HG02884 (cell line): ENCODE measurements at regions not wholly inside any gene's neighbourhood (a gene's known extent, or its start where the extent isn't known, plus 50 kb on each side); places are given as distances from the start of the nearest gene placed in this dataset.
"Not testable (repeated sequence)": the region's sequence is repeated elsewhere in the genome, so short reads cannot be mapped to it uniquely, and the experiment has no call there.

Experiments used
- ATAC-seq: cut with Tn5 transposase; IDR thresholded peaks from one replicate; pipeline ENCODE4 v1.9.1; 2021; ENCODE audit warnings: mild to moderate bottlenecking, moderate library complexity; ENCODE audit not compliant: unreplicated experiment

DNA sequence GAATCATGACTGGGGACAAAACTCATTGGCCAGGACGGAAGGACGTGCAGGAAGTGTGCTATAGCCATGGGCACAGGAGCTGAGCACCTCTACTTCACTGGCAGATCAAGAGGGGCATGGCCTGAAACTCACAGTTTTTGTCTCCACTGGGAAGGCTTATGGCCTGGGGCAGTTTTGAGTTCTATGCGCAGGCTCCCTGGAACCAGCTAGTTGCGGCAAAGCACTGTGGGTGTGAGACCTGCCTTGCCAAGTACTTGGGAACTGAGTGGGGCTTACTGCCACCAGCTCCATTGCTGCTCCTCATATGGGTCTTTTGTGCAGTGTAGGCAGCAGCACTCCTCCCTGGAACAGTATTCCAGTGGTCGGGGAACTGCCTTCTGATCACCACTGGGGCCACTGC, 282.6 kb upstream of the EYS start:
- no peak for ATAC-seq

DNA sequence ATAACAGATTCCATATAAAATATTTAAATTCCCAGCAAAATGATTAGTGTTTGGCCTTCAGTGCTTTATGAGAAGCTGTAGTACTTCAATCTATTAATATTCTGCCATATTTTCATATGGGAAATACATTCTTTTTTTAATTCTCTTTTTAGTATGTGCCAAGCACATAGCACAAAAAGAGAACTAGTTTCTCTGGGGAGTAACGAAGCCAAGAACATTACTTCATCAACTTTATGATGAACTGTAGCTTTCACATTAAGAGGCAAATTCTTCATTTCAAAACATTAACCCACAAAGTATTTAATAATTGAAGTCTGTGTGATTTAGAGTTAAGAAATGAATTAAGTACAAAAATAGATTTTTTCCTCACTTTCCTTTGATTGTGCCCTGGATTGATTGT, 281.0 kb upstream of the EYS start:
- no peak for ATAC-seq

DNA sequence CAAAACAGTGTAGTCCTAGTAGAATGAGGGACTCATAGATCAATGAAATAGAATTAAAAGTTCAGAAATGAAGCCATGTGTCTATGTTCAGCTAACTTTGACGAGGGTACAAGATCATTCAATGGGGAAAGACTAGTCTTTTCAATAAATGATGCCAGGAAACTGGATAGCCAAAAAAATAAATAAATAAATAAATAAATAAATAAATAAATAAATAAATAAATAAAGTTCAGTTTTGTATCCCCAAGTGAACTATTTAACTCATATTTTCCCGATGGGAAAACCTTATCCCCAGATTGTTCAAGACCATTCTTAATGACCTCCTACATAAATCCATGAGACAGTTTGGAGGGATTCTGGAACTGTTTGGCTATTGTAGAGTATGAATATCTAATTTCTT, 277.1 kb upstream of the EYS start:
- ATAC-seq, result no peak

DNA sequence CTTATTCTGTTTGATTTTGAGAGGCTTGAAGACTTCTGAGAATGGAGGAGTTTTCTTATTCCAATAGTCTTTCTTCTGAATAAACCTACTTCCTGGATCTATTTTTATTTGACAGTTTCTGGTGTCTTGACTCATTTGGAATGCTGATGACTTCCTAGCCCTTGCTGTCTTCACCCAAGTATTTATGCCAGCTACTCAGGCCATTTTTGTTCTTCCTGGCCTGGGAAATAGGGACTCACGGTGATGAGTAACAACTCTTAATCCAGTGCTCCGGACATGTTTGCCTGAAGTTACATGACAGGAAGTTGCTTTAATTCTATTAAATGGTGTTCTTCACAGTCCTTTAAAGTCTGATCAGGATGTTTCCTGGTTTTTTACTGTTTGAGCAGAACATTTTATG, 272.1 kb upstream of the EYS start:
- no peak for ATAC-seq

DNA sequence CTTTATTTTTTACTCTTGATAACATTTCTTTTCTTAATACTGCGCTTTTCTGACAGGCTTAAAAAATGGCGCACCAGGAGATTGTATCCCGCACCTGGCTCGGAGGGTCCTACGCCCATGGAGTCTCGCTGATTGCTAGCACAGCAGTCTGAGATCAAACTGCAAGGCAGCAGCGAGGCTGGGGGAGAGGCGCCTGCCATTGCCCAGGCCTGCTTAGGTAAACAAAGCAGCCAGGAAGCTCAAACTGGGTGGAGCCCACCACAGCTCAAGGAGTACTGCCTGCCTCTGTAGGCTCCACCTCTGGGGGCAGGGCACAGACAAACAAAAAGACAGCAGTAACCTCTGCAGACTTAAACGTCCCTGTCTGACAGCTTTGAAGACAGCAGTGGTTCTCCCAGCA, 264.2 kb upstream of the EYS start:
- not testable (repeated sequence) for ATAC-seq

DNA sequence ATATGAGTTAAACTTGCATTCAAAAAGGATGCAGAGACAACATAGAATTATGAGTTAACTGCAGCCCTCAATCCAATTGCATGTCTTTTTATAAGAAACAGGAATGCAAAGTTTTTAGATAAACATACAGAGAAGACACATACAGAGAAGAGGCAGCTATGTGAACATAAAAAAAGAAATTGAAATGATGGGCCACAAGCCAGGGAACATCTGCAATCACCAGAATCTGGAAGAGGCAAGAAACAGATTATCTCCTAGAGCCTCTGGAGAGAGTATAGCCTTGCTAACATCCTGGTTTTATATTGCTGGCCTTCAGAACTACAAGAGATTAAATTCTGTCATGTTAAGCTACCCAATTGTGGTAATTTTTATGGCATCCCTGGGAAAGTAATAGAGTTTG, 257.2 kb upstream of the EYS start:
- ATAC-seq, result no peak

DNA sequence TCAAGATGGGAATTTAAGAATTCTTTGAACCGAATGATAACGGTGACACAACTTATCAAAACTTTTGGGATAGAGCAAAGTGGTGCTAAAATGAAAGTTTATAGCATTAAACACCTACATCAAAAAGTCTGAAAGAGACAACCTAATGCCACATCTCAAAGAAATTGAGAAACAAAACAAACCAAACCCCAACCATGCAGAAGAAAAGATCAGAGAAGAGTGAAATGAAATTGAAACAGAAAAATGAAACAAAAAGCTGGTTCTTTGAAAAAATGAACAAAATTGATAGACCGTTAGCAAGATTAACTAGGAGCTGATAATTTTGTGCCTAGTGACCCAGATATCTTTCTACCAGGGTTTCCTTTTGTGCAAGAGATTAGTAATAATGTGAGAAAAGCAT, 248.0 kb upstream of the EYS start:
- ATAC-seq, result no peak

DNA sequence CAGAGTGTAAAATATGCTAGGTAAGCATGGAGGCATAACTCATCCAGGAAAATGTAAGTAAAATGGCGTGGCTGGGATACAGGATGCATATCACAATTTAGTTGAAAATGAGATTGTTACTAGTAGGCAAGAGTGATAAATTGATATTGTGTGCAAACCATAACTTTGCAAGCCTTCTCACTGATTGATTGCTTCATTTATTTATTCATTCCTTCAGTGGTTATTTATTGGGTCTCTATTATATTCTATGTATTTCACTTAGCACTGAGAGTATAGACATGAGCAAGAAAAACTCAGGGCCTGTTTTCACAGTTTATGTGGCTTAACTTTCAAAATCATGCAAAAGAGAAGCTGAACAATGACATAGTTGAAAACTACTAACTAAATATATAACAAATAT, 241.0 kb upstream of the EYS start:
- no peak for ATAC-seq

DNA sequence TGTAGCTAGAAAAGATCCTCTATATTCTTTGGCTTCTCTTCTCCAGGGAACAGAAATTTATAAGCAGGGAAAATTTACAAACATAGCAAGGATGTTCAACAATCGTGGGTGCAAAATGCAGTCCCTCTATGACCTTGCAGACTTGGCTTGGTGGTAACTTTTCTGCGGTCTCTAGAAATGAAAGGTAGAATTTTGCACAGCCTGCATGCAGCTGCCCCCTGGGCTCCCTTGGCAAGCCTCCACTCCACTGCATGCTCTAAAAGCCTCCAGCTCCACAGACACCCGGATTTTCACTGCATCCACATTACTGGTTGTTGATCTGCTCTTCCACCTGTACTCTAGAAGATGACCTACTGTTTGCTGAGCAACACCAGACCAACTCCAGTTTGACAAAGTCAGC, 236.5 kb upstream of the EYS start:
- ATAC-seq, result no peak

DNA sequence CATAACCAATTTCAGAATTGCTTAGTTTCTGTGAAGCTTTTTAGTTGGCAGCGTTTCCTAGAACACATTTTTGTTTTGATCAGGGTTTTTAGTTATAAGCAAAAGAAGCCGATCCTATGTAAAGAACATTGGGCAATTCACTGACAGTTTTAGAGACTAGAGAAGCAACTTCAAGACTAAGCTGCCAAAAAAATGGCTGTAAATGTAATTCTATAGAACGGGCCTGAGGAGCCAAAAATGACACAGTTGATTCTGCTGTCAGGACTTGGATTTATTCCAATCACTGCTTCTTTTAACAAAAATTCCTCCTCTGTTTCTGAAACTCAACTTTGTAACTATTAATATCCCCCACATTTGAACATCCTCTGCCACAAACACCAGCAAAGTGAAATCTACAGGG, 236.0 kb upstream of the EYS start:
- ATAC-seq, result no peak

DNA sequence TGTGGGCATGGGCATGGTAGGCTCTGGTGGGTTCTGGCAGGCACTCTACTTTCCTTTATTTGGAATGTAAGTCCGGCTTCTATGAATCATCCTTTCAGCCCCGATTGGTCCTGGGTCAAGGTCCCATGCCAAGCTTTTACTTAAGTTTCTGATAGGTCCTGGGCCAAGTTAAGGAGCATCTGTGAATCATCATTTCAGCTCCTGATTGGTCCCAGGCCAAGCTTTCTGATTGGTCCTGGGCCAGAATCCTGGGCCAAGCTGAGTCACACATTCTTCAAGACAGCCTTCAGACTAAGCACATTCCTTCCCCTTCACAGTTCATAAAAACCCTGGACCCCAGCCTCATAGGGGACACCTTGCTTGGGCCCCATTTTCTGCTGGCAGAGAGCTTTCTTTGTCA, 231.0 kb upstream of the EYS start:
- no peak for ATAC-seq

DNA sequence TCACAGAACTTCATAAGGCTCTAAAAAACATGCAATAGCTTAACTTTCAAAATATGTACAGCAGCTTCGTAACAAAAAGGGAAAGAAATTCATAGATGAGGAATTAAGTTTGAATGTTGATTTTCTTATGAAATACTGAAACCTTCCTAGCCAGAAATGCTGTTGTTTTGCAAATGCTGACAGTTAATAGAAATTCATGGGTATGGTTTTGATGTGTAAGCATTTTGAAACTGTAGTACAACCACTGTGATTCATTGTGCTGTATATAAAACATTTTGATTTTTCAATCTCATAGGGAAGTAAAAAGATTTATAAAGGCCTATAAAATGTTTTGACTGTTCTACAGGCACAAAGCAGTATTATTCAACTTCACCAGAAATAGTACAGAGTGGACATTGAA, 228.4 kb upstream of the EYS start:
- ATAC-seq, result no peak

DNA sequence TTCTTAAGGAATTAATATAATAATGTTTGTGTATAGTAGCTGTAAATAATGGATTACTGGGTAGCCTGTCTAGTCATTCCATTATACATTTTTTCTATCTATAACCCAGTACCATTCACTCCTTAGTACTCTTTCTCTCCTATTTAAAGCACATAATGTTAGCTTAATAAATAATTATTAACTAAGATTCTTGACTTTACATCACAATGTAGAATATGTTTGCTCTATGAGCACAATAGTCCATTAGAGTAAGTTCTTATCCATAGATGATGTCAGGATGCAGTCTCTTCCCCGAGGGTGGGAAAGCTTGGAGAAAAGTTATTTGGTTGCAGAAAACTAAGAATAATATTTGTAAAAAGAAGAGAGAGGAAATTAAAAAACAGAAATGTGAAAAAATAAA, 226.4 kb upstream of the EYS start:
- ATAC-seq, result no peak

DNA sequence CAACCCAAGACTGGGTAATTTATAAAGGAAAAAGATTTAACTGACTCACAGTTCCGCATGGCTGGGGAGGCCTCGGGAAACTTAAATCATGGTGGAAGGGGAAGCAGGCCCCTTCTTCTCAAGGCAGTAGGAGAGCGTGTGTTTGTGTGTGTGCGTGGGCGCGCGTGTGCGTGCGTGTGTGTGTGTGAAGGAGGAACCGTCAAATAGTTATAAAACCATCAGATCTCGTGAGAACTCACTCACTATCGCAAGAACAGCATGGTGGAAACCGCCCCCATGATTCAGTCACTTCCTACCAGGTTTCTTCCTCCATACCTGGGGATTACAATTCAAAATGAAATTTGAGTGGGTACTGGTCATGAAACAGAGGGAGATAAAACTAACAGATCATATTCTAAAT, 220.1 kb upstream of the EYS start:
- ATAC-seq, result no peak

DNA sequence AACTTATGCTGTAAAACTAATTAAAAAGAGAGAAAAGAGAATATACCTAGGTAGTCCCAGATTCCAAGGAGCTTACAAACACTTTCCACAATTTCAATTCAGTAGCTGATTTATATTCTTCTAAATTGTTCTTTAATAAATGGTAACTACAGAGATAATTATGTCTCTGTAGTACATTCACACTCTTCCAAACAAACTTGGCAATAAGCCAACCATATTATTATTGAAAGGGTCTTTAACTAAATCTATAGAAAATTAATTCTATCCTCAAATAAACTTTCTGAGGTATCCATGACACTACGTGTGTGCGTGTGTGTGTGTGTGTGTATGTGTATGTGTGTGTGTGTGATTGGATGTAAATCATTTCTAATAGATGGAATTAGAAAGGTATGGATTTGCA, 217.4 kb upstream of the EYS start:
- no peak for ATAC-seq

DNA sequence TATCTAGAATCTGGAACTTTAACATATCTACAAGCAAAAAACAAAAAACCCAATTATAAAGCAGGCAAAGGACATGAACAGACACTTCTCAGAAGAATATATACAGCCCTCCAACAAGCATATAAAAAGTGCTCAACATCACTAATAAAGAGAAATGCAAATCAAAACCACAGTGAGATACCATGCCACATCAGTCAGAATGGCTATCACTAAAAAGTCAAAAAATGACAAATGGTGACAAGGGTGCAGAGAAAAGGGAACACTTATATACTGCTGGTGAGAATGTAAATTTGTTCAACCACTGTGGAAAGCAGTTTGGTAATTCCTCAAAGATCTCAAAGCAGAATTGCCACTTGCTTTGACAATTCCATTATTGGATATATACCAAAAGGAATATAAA, 215.0 kb upstream of the EYS start:
- no peak for ATAC-seq

DNA sequence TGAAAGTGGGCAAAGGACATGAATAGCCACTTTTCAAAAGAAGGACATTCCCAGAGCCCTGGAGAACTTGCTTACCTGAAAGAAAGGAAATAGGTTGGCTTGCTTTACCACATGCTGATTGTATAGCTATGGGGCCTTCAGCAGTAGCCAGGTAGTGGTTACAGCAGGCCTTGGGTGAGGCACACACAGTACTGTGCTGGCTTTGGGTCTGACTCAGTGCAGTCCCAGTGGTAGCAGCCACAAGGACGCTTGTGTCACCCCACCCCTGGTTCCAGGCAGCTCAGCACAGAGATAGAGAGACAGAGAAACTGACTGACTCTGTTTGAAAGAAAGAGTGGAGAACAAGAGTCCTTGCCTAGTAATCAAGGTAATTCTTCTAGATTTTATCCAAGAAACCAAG, 201.0 kb upstream of the EYS start:
- no peak for ATAC-seq

DNA sequence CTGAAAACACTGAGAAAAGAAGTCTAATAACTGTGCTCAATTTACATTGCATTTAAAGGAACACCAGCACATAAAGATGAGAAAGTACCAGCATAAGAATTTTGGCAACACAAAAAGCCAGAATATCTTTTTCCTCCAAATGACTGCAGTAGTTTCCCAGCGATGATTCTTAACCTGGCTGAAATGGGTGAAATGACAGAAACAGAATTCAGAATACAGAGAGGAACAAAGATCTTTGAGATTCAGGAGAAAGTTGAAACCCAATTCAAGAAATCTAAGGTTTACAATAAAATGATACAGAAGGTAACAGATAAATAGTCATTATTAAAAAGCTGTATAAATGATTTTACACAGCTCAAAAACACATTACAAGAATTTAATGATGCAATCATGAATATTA, 197.0 kb upstream of the EYS start:
- ATAC-seq, result no peak

DNA sequence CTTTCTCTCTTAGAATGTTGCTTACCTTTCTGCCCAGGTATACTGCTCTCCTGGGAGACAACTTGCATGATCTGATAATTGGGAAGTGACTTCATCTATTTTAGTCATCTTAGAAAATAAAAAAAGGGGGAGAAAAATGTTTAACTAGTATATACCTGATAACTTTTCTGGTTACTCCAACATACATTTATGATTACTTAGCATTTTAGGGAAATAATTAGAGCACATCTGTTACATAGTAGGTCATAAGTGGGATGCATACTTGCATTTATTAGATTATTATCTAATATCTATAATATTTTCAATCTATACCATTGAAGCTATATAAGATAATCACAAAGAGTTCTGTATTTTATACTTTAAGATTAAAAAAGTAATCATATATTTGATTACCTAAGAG, 193.9 kb upstream of the EYS start:
- ATAC-seq, result no peak

DNA sequence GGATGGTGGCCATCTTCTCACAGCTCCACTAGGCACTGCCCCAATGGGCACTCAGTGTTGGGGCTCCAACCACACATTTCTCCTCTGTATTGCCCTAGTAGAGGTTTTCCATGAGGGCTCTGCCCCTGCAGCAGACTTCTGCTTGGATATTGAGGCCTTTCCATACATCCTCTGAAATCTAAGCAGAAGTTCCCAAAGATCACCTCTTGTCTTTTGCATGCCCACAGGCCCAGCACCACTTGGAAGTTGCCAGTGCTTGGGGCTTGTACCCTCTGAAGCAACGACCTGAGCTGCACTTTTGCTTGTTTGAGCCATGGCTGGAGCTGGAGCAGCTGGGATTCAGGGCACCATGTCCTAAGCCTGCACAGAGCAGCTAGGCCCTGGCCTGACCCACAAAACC, 189.1 kb upstream of the EYS start:
- no peak for ATAC-seq

DNA sequence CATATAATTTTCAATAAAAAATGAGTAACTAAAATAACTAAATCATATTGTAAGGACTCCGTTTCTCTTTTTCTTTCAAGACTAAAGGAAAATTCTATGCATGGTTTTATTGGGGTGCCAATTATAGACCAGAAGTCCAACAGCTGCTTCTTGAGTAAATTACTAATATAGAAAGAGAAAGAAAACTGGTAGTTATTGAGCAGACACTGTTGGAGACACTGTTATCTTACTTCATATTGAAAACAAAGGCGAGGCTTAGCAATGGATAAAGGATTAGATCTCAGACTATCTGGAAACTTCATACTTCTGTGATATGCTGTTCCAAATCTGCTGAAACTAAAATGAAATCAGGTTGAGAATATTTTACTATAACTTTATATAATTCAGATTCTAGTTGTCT, 169.6 kb upstream of the EYS start:
- no peak for ATAC-seq

DNA sequence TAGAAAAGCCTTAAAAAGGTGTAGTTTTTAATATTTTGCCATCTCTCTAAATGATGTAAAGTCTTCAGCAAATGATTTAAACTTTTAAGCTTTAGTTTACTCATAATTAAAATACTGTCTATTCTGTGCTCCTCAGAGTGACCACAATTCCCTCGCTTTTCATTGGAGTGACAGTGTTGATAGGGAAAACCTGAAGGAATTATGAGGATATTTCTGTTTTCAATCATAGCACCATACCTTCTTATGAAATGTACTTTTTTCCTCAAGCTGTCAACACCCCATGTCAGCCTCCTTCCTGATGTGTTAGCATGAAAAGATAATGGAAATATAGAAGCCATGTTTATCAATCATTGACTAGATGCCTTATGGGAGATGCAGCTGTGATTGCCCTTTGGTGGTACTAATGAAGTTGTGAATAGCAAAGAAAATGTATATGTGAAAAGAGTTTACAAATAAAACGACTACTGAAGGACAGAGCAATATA, 145.4 kb upstream of the EYS start:
- ATAC-seq, result no peak

DNA sequence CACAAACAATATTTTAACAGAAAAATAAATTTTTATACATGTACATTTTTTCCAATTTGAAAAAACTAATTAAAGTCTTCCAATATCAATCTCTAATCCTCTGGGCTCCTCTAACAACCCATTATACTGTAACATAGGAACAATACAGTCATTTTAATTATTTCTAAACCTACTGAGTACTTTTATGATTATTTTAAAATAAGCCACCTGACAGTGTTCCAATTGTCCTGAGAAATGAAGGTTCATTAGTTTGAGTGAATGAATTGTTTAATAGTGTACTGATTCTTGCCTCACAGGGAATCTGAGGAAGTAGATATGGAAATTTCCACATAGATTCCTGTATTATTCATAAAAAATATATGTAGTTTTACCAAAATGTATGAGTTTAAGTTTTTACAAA, 123.1 kb upstream of the EYS start:
- ATAC-seq, result no peak

DNA sequence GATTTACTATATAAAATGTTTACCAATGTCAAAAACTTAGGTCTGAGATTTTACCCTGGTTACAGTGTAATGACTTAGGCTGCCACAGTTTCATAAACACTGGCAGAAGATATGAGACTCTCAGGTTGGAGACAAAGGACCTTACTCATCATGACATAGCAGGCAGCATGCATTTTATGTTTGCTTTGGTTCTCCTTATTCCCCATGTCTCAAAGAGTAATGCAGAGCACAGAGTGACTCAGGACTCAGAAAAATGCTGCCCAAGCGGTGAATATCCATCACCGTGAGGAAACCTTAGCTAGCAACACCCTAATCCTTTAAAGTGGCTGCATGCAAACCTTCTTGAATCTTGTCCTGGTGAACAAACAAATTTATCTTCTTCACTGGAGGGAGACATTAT, 112.1 kb upstream of the EYS start:
- ATAC-seq, result no peak
